ENCODE measurements at regions not wholly inside any gene's neighbourhood (a gene's known extent, or its start where the extent isn't known, plus 50 kb on each side); places are given as distances from the start of the nearest gene placed in this dataset.

DNA sequence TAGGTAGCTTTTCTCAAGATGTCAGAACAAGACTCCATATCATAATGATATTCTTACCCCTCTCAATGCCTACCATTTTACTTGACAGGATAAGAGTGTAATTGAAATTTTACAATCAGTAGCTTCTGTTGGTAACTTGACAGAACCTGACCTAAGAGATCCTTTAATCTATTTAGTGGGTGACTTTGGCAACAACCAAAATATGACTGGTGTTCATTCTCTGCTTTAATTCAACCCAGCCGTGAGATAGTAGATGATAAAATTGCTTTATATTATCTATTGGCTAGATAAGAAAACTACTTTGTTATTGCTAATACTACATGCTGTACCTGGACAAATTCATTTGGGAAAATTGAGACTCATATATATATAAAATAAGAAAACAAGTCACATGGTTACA, 770.2 kb upstream of the NXPH2 start:
- TF ChIP-seq, protein P1, sequence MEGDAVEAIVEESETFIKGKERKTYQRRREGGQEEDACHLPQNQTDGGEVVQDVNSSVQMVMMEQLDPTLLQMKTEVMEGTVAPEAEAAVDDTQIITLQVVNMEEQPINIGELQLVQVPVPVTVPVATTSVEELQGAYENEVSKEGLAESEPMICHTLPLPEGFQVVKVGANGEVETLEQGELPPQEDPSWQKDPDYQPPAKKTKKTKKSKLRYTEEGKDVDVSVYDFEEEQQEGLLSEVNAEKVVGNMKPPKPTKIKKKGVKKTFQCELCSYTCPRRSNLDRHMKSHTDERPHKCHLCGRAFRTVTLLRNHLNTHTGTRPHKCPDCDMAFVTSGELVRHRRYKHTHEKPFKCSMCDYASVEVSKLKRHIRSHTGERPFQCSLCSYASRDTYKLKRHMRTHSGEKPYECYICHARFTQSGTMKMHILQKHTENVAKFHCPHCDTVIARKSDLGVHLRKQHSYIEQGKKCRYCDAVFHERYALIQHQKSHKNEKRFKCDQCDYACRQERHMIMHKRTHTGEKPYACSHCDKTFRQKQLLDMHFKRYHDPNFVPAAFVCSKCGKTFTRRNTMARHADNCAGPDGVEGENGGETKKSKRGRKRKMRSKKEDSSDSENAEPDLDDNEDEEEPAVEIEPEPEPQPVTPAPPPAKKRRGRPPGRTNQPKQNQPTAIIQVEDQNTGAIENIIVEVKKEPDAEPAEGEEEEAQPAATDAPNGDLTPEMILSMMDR (conservative IDR thresholded peaks at IDR 0.05; ENCODE audit: low read depth, low read length) = no peak
- no peak for TF ChIP-seq EZH2 (IDR thresholded peaks at IDR 0.05; ENCODE audit: low read length, unreplicated experiment)
- TF ChIP-seq EZH2phosphoT487 (IDR thresholded peaks at IDR 0.05; ENCODE audit: borderline replicate concordance, low read length) = no peak
